ENCODE measurements at regions not wholly inside any gene's neighbourhood (a gene's known extent, or its start where the extent isn't known, plus 50 kb on each side); places are given as distances from the start of the nearest gene placed in this dataset.

DNA sequence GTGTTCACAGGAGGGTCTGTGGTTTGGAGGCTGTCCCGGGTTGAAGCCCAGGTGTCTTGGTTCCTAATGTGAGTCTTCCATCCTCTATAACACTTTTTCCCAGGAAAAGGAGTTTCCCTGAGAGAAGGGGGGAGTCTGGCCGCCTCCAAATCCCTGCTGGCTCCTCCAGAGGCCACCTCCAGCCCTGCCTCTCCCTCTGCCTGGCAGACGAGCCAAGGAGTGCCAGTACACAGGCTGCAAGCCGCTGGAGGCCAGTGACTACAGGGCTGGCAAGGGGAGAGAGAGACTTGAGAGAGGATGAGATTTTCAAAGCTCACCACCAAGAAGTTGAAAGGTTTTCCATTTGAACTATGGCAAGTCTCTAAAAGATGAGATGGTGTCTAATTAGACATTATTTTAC is 154.2 kb upstream of the ID2 start:
- DNase-seq = no peak

DNA sequence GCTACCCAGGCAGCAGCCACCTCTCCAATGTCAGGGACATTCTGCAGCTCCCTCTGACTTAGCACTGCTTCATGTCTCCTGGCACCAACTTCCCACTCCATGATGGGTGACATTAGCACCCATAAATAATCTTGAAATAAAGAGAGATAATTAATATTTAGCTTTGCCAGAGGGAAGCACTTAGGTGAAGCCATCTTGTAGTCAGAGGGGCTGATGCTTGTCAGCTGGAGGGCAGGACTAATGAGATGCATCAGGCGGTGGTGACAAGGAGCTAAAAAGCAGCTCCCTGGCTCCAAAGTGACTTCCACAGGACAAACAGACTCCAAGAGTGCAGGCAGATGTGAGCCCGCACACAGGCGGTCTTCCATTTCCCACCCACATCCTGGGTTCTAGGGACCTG is 153.0 kb upstream of the ID2 start:
- DNase-seq = no peak

DNA sequence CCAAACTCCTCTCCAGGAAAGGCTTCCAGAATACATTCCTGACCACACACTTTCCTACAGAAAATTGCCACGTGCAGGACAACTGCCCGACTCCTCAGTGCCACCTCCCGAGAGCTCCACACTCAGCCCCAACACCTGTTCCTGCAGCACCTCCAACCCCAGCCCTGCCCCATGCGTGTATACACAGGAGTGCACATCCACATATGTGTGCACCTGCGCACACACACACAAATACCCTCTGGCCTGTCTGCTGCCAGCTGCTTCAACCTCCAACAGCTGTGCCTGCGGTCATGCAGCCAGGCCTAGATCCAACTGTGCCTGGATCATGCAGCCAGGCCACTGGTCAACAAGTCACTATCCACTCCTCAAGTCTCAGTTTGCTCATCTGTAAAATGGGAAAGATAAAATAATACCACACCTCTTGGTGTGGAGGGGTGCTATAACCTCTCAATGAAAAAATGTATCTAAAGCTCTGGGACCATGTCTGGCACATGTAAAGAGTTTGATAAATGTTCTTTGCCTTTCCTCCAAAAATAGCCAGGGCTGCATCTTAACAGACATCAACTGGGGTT is 152.1 kb upstream of the ID2 start:
- DNase-seq = no peak

DNA sequence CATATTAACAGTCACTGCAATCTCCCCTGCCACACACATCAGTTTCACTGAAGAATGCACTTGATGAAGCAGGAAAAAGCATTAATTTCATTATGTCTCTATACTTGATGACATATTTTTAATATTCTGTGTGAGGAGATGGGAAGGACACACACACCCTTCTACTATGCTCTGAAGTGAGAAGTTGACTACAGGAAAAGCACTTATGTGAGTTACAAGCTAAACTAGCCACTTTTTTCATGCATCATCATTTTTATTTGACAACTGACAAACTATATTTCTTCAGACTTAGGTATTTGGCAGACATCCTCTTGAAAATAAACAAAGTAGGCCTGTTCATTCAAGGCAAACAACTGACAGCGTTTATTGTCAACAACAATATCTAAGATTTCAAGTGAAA is 150.4 kb upstream of the ID2 start:
- no peak for DNase-seq

DNA sequence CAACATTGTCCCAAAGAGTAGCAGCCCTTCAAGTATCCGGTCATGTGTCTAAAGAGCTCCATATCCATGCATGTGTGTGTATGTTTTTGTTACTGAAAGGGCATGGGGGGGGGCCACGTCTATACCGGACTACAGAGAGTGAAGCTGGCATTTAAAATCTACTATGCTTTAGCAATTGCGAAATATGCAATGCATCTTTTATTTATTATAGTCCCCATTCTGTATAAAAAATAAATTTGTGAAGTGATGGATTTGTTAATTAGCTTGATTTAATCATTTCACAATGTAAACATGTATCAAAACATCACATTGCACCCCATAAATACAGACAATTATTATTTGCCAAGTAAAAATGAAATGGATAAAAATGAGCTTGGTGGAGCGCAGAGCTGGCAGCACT is 149.4 kb upstream of the ID2 start:
- DNase-seq = no peak

DNA sequence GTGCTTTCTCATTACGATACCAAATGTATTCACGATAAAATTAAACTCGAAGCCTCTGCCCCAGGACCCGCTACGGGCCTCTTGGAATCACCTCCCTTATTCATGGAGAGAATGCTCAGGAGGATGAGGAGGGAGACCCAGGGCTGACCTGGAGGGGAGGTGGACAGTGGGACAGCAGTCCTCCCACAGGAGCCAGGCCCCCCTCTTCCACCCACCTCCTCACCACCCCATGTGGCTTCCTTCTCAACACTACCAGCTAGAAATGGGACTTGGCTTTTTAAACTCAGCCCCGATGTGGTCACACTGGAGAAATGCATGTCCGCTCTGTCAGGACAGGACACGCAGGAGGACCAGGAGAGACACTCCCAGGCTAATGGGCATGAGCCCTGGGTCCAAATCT is 147.9 kb upstream of the ID2 start:
- no peak for DNase-seq

DNA sequence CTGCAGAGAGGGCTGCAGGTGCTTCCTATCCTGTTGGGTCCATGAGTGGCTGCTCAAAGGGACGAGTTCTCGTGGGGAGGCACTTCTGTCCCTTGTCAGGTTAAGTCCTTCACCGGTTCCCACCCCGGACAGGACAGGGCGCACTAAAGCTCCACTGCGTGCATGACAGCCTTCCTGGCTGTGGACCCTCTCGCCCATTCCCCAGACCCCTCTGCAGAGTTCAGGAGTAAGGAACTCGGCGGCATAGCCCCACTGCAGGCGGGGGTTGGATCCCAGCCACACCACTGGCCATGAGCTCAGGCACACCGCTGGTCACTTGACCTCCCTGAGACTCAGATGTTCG is 147.5 kb upstream of the ID2 start:
- no peak for DNase-seq

DNA sequence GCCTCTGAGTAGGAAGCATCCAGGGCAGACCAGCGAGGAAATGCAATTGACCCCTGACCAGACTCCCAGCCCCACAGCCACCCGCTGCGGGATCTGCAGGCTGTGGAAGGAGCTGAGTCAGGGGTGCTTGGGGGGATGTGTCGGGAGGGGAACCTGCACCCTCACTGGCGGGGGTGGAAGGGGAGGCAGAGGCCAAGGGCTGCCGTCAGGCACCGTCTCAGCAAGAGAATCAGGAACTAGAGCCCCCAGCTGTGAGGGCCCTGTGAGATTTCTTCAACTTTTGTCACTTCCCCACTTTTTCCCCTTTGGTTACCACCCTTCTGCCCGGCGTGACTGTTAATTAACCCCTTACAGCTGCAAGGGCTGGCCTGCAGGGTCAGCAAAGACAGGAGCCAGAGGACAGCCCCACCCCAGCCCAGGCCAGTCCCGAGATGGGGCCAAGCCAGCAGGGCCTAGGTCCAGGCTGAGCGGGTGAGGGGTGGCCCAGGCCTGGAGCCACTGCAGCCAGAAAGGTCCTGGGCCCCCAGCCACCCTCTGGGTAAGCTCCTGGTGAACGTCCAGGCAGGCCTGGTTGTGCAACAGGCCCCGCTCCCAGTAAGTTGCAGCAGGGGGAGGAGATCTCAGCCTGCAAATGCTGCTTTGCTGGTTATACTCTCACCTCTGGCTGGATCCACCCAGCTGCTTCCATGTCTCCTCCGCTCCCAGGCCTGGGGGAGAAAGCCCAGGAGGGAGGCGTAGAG is 147.0 kb upstream of the ID2 start:
- DNase-seq = no peak

DNA sequence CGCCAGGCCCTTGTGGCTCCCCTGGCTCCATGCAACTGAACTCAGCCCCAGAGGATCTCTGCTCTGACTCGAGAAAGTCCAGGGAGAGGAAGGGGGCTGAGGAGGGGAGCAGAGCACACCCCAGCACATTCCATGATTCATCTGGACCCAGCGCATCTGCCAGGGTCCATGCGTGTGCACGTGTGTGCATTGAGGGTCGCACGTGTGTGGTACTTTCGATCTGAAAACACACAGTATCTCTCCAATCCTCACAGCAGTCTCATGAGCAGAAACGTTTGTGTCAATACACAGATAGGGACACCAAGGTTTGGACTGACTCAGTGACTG is 146.4 kb upstream of the ID2 start:
- DNase-seq = no peak

DNA sequence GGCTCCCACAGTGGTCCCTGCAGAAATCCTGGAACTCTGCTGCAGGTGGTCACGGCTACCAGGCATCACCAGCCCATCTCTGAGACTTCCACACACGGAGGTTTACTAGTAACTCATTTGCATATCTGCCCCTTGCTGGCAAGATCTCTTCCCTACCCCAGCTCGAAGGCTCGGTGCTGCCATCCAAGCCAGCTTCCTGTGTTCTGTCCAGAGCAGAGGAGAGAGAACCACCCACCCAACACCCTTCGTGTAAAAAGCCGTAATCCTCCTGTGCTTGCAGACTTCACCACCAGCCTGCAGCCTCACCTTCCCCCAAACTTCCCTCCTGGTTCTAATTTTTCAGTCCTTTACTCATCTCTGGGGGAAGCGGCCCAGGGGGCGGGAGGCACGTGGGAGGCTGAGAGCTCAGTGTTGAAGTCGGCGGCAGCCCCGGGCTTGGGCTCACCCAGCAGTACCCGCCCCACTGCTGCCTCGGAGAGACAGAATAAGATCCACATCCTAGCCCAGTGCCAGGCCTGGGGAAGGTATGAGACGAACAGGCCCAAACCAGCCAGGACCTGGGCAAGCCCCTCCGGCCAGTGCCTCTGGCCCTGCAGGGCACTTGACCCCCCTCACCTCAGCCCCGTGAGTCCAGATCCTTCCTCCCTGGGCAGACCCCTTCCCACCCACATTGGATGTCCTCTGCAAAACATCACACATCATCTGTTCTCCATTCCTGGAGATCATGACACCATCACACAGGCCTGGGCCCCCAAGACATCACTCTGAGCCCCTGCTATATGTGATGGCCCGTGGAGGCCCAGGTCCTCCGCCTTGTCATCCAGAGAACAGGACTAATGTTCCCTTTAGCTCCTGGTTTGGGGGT is 145.8 kb upstream of the ID2 start:
- DNase-seq = no peak

DNA sequence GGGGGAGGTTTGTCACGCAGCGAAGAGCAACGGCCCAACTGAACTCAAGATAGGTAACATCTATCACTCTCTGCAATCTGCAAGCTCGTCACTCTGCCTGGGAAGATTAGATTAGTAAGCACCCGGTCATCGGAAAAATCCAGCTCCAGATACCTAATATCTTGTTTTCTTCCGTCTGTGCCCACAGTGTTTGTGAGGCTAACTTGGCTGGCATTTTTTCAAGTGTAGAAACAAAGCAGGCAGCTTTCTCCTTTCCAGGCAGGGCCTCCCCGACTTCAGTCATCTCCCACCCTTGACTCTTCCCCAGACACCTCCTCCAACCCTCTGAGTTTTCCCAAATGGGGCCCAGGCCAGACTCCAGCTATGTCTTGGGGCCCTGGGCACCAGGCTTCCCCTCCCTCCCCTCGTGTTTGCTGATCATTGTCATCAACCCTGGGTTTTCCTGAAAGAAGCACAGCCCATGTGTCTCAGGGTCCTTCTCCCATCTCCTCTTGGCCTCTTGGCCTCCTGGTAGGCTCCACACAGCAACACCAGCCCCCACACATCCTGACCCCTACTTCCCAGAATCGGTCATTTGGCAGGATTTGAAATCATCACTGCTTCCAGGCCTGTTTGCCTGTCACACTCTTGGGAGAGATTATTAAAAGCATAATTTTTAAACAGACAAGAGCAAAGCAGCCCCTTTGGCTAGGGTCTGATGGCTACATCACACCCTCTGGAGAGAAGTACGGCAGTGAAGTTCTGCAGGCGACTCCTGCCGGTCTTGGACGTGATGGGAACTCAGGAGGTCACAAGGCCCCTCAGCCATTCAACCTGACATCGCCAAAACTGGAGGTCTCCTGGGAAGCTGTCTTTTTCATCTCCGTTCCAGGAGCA is 144.9 kb upstream of the ID2 start:
- DNase-seq = no peak

DNA sequence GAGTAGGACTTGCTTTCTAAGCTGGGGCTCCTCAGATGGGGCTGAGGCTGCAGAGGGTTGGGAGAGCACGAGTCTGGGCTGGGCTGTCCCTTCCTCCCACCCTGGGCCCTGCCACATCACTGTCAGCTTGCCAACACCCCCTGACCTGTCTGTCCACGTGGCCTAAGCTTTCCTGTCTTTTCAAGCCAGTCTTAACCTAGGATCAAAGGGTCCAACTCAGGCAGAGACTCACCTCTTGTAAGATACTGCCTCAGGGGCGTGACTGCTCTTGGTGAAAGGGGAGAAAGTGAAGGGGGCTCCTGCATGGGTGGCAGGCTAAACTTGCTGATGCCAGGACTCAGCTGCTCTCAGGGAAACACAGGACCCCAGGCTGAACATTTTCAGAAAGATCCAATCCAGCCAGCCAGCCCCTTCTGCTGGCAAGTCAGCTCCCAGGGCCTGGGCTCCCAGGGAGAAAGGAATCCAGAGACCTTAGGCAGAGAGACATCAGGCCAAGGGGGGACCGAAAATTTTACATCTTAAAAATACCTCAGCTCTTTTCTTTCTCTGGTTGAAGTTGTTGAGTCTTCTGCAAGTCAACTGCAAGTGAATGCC is 144.2 kb upstream of the ID2 start:
- DNase-seq = no peak

DNA sequence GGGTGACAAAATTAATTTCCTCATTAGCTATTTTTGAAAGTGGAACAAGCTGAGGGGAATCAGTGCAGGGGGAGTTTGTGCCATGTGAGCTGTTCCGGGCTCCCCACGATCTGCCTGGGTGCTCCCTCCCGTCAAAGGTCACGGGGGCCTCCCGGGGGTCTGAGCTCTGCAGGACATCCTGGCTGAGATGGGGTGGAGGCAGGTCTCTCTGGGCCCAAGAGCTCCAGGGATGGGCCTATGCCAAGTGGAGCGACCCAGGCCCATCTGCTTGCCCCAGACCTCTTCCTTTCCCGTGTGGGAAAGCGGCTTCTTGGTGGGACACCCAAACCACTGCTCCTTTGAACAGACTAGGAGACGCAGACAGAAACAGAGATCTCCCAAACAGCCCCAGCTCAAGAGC is 143.3 kb upstream of the ID2 start:
- no peak for DNase-seq

DNA sequence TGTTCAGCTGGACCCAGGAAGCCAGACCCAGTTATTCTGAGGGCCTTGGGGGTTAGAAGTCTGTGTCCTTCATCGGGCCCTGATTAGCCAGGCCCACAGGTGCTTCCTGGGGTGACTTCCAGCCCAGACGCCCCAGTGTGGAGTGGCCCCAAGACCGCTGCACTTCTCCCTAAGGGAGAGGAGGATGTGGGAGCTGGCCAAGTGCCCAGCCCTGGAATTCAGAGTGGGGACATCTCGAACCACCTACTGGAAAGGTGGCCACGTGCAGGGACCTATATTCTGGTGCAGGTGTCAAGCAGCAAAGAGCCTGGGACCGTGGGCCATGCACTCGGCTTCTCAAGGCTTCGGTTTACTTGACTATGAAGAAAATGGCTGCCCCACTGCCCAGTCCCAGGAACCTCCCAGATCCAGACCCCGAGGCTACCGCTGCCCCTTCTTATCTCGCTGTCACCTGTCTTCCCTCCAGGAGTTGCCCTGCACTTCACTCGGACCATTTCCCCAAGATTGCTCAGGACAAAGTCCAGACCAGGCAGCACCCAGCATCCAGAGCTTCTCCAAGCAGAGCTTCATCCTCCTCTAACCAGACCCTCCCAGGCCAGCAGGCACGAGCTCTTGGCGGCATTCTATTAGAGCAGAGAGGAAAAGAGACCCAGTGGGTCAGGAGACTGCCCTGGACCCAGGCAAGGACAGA is 142.8 kb upstream of the ID2 start:
- DNase-seq = no peak

DNA sequence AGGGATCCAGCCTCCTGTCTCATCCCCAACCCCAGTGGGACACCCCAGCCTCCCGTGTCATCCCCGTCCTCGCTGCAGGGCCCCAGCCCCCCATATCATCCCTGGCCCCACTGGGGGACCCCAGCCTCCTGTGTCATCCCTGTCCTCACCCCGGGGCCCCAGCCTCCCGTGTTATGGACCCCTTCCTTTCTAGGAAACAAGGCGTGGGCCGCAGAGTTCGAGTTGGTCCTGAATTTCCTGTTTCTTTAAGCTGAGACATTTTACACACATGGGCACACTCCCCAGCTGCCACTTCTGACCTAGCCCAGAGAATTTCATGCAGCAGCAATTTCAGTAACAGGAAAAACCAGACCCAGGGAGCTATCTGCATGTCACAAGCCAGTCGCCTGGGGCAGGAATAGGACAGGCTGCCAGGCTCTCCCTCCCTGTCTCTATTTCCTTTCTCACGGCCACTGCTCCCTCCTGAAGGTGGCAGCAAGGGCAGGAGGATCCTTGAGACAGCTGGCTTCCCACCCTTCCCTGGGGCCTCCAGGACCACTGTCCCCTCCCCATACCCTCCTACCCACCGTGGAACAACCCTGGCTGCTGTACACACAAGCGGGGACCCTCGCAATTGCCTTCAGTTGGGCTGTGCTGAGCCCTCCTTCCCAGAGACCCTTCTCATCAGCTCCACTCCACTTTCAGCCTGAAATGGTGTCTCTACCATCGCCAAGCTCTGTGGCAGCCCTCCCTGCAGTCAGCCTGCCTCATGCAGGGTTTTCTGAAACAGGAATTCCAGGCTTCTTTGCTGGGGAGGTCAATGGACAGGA is 141.9 kb upstream of the ID2 start:
- DNase-seq = no peak

DNA sequence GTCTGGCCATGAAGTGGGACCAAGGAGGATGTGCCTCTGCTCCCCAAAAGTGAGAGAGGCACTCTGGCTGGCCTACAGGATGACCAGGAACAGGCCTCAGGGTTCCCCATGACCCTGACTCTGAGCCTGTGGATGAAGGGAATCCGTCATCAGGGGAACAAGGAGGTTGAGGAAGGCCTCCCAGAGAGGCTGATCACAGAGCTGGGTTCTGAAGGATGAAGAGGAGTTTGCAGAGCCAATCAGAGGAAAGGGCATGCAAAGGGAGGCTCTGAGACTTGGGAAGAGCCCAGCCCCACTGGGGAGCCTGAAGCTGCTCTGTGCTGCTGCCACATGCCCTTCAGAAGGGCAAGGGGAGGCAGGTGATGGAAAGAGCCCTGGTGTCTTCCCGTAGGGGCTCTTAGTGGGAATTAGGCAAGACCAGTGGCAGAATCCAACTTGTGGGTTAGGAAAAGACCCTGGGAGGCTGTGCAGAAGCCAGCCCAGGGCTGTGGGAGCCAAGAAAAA is 141.3 kb upstream of the ID2 start:
- DNase-seq = no peak

DNA sequence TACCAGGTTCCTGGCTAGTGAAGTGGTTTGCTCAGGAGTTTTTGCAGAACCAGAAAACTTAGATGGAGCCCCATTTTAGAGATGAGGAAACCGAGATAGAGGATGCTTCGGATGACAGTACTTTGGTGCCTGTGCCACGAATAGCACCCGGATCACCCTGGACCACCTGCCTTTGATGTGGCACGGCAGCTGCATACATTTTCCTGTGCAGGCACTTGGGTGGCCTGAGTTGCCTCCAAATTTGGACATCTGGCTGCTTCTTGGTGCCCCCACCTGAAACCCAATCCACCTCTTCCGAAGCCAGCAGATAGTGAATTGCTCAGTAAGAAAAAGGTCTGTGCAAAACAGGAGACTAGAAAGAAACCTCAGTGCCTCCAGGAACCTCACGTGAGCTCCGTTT is 140.6 kb upstream of the ID2 start:
- no peak for DNase-seq

DNA sequence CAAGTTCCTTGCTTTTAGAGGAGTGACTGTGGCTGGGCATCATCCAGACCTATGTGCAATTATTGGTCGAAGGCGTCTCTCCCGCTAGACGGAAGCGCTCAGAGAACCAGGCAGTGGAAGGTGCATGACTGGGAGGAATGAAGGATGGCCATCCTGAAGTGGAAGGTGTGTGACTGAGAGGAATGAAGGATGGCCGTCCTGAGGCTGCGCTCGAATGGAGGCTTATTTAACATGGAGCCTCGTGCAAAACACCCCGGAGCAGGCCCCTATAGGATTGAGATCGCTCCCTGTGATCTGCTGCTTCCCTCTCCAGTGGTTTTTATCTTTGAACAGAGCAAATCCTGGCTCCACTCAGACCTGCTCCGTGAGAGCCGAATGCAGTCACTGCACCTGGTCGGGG is 140.2 kb upstream of the ID2 start:
- DNase-seq = no peak

DNA sequence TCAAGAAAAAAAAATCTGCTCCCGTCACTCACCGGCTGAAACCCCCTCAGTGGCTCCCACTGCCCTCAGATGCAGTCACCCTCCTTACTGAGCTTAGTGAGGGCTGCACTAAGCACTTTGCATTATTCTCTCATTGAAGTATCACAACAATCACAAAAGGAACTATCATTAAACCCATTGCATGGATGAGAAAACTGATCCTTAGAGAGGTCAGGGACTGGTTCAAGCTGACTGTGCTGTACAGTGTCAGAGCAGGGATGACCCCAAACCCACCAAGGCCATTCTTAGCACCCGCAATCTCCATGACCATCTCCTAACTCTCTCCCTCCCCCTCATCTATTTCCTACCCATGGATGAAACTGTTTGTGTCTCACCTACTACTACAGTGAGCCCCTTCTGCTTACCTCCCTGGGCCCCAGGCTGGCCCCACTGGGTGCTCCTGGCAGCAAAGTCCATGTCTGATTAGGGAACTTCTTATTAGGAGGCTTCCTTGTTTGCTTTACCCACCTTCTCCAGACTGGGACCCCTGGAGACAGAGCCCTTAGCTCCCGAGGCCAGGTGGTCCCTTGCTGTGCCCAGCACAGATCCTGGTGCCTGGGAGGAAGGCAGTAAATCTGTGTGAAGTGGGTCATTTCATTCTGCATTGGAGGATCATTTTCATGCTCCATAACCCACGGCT is 139.3 kb upstream of the ID2 start:
- DNase-seq = no peak

DNA sequence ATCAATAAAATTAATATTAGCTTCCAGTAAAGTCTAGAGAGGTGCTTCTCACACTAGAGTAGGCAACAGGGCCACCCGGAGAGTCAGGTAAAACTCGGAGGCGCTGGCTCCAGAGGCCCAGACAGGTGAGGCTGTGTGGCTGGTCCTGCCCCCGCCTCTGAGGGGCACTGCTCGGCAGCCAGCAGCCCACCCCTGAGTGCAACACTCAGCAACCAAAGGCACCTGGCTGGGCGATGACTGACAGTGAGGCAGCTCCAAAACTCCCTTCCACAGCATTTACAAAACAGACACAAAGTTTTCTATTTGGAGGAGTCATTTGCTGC is 138.8 kb upstream of the ID2 start:
- no peak for DNase-seq

All from CD4-positive, alpha-beta T cell treated with Interleukin-10 for 1 hour (primary cell).